LHCN-M2 (cell line): ENCODE measurements at regions not wholly inside any gene's neighbourhood (a gene's known extent, or its start where the extent isn't known, plus 50 kb on each side); places are given as distances from the start of the nearest gene placed in this dataset.

Experiments
- DNase-seq: peaks from one replicate; pipeline ENCODE4 v3.0.0-alpha.2; 2012; ENCODE audit warnings: low read depth

DNA sequence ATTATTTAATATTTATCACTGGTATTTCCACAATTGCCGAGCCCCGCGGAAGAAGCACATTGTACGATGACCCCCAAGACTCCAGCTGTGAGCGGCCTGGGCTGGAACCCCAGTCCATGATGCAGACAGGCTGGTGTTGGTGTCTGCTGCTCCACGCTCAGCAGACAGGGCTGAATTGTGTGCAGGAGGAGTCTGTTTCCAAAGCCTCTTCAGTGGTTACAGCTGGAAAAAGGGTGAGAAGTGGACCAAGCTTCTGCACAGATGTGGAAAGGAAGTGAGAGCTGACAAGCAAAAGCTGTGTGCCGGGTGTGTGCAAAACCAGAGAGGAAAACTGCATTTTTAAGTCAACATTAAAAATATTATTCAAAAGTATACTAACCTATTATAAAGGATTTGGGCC, 500.4 kb downstream of the GALR1 start:
- no peak for DNase-seq

DNA sequence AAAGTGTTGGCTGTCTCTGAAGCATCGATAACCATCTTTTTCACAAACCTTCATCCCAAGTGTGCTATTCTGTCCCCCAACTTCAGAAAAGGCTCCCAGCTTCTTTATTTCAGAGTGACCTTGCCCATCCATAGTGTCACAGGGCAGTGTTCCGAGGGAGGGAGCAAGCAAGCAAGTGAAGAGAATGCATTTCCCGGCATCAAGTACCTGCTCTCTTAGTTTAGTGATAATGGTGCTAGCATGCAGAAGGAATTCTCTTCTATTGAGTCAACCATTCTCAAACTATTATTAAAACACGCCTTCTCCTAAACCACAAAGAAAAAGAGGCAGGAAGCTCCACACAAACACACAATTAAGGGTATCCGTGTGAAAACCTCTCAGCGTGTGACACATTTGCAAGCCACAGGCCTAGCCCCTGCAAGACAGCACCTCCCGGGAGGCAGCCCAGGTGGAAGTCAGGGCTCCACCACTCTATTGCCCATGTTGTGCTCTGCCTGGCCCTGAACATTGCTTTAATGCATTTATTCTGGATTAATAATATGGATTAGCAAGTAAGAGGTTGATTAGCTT, 504.9 kb downstream of the GALR1 start:
- no peak for DNase-seq

GRCh38 chr18:77755187-77755586, 505.5 kb downstream of the GALR1 start:
- no peak for DNase-seq

- no peak for DNase-seq
Measured at GRCh38 chr18:77761332-77761731, 511.7 kb downstream of the GALR1 start.

DNA sequence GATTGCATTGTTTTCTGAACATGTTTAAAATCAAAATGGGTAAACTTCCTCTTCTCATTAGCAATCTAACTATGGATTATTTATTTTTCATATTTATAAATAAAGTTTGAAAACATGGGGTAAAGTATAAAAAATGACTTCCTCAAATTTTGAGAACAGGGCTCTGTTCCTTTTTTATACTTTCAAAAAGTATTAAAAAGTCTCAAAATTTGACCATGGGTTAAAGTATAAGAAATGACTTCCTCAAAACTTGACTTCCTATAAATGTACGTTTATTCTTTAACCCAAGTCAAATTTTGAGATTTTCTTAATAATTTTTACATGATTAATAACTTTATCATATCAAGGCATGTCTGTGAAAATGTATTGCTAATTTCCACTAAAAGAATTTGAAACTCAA, 512.4 kb downstream of the GALR1 start:
- DNase-seq, result no peak

DNA sequence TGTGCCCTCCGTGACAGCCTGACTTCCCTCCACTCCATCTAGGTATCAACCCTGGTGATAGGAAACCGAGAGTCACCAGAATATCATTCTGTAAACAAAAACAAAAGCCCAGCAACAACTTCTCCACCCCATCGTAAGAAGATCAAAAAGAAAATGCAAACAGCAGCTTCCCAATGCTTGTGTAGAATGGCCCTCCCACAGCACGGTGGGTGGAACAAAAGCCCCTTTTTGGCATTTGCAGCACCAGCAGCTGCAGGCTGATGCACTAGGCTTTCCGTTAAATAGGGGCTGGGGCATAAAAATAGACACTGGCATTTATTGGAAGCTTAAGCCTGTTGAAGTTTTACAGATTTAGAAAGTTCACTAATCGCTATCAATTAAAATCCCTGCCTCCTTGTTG, 513.0 kb downstream of the GALR1 start:
- no peak for DNase-seq

- no peak for DNase-seq
Measured at GRCh38 chr18:77763530-77764145, 514.0 kb downstream of the GALR1 start.

DNA sequence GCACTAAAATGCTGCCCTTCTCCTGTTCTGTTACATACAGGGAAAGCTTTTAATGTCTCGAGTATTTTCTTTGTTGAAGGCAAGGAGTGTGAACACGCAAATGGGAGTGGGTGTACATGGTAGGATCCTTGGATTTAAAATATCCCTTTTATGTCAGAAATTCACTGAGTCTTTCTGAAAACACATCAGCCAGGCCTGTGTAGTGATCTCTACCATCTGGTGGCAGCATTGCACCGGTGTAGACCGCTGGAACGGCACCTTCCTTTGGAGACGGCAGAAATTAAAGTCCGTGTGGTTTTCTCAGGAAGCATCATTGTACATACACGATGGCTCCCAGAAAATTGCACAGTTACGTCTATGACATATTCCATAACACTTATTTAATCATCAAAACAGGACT, 515.8 kb downstream of the GALR1 start:
- no peak for DNase-seq

- DNase-seq, result no peak
Measured at GRCh38 chr18:77766421-77766820, 516.8 kb downstream of the GALR1 start.

DNA sequence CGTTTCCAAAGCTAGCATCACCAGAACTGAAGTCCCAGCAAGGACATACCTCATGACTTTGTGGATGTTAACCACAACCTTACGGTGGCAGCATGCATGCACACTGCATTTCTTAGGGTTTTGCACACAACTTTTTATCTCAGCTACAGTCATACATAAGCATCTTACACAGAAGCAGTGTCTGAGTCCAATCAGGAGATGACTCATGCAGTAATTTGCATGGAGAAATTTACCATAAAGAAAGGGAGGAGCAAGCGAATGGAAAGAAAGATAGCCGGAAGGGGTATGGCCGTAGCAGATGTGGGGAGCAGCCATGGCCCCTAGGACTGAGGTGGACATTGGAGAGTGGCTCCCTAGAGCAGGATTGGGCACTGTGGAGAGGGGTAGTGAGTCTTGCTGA, 522.5 kb downstream of the GALR1 start:
- DNase-seq, result no peak

GRCh38 chr18:77776104-77776503, 526.5 kb downstream of the GALR1 start:
- no peak for DNase-seq

DNA sequence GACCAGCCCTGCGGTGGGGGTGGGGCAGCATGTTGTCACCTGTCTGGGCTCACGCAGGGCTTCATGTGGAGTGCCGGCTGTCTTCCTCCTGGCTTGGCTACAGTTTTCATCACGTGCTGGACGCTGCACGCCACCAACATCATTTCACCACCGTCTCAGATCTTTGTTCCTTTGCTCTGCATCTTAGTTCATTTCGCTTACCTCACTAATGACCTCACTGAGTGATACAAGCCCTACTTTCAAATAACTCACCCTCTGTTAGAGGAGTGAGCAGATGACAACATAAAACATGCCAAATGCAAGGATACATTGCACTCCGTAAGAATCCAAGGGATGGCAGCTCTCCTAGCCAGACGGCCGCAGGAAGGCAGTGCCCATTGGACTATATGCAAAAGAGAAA, 527.5 kb downstream of the GALR1 start:
- no peak for DNase-seq

DNA sequence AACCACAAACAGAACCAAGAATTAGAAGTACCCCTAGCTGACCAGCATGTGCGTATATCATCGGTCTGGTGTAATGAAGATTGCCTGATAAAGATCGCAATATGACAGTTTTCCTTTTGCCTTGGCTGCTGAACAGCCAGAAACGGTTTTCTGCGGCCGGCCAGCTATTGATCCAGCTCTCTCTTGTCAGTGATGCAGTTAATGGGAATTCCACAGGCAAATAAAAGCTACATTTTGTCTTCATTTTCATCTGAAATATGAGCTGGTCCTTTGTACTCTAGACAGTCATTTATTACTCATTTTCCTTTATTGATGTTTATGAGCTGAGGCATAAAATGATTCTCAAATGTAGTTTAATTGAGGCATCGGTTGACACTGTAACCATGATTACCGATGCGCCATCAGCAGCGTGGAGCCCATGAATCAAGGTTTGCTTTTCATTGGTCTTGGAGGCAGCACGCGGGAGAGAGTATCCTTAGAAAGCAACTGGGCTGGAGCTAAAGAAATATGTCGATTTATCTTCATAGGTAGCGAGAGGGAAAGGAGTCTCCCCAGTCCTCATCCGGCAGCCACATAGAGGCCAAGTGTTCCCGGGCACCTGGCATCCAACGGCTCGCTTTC, 535.2 kb downstream of the GALR1 start:
- no peak for DNase-seq

DNA sequence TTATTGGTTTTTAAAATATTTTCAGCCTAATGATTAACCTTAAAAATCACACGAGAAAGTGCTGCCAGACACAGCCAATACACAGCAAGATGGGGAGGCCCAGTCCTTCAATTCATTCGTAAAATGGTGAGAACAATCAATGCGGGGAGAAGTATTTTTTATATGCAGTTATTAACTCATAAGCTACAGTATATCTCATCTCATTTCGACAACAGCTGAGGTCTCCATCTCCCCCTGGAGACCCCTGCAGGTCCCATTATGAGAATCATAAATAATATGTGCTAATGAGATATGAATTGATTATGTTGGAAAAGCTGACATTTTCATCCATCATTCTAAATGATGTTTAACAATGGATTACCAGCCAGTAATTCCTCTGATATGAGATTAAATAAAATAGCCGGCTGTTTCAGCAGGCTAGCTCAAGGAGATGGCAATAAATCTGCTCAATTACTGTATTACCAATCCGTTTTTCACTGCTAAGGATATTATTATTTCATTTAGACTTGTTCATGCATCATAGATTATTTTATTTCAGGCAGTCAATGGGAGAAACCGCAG, 535.8 kb downstream of the GALR1 start:
- no peak for DNase-seq

GRCh38 chr18:77803024-77803423, 553.4 kb downstream of the GALR1 start:
- no peak for DNase-seq

GRCh38 chr18:77804382-77804781, 554.7 kb downstream of the GALR1 start:
- DNase-seq, result no peak

GRCh38 chr18:77807650-77808049, 558.0 kb downstream of the GALR1 start:
- DNase-seq, result no peak

DNA sequence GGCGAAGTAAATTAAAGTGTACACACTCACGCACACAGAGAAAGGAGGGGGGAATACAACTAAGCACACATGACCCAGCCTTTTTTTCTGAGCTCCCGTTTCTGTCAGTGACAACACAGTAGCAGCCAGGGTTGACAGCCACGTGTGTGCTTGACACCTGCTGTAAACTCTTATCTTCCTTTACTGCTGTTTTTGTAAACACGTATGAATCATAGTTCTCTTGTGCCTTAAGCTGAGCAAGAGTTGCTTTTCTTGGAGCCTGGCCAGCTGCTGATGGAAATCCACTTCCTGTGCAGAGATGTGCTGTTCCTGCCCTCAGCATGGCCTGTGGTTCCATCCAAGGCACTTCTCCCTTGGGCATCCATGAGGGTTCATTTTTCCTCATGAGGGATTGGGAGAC, 561.9 kb downstream of the GALR1 start:
- DNase-seq, result no peak

- DNase-seq, result no peak
Measured at GRCh38 chr18:77815666-77816338, 566.2 kb downstream of the GALR1 start.

DNA sequence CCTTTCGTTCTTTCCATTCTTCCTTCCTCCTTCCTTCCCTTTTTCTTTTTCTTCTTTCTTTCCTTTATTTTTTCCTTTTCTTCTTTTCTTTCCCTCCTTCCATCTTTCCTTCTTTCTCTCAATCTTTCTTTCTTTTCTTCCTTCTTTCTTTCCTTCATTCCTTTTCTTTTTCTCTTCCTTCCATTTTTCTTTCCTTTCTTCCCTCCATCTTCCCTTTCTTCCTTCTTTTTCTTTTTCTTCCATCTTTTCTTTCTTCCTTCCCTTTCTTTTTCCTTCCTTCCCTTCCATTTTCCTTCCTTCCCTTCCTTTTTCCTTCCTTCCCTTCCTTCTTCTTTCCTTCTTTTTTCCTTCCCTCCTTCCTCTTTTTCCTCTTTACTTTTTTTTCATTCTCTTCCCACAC, 568.7 kb downstream of the GALR1 start:
- no peak for DNase-seq

DNA sequence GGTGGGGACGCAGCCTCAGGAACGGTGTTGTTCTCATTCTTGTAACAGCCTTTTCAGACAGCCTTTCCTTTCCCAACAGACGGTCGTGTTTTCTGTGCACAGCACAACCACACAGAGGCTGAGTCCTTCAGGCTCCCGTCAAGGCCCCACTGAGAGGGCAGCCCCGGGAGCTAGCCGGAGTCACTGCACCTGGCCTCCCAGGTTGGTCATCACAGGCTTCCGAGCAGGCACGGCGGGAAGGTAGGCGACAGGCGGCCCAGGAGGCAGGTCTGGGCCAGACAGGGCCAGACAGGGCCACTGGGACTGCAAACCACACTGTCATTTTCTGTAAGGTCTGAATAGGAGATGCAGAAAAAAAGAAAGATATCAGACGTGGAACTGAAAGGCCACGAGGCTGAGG, 570.8 kb downstream of the GALR1 start:
- DNase-seq, result no peak

DNA sequence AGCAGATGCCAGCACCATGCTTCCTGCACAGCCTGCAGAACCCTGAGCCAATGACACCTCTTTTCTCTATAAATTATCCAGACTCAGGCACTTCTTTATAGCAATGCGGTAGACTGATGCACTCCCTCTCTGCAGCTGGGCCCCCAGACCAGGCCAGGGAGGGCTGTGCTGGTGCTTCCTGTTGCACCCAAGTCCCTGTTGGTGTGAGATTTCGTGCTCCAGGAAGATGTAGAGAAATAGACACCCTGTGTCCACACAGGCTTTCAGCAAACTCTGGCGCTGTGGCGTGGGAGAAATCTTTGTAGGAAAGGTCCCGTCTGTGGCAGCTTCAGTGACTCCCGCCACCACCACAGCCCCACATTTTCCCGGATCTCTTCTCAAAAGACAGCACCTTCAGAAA, 572.2 kb downstream of the GALR1 start:
- DNase-seq, result no peak

DNA sequence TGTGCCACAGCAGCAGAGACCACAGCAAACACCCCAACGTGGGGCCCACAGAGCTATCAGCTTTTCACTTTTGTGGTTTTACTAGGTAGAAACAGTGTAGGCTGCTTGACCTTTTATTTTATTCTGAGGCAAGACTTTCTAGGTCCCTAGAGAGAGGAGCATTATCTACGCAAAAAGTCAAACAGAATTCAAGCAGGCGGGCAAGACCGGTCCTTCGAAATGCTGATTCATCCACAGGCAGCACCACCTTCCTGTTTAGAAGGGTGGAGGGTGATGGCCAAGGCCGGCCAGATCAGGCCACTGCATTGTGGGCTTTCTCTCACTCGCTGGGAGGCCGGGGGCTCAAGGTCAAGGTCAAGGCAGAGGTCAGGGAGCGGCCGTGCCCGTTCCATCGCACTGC, 573.0 kb downstream of the GALR1 start:
- DNase-seq, result no peak
